NCI-H226 (cell line): ENCODE measurements at regions not wholly inside any gene's neighbourhood (a gene's known extent, or its start where the extent isn't known, plus 50 kb on each side); places are given as distances from the start of the nearest gene placed in this dataset.
"Not testable (repeated sequence)": the region's sequence is repeated elsewhere in the genome, so short reads cannot be mapped to it uniquely, and the experiment has no call there.

ENCODE experiments used
- DNase-seq: peaks from one replicate; pipeline ENCODE4 v3.0.0-alpha.2; 2015

DNA sequence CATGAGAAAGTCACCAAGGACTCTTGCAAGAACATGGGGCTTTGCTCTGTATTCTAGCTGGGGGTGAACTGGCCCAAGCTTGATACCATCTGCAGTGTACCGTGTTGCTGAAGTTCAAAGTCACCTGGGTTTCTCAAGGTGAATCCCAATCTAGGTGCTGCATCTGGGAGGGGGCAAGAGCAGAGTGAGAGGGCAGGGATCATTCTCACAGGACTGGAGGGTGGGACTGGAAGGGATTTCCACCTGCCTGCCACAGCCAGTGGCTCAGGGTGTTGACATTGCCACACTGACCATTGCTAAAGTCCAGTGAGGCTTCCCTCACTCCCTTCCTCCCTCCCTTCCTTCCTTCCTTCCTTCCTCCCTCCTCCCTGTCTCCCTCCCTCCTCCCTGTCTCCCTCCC, 98.7 kb downstream of the MYCN start:
- DNase-seq, result no peak

- no peak for DNase-seq
These were observed 98.3 kb downstream of the MYCN start for GRCh38 chr2:16038621-16039020.

DNA sequence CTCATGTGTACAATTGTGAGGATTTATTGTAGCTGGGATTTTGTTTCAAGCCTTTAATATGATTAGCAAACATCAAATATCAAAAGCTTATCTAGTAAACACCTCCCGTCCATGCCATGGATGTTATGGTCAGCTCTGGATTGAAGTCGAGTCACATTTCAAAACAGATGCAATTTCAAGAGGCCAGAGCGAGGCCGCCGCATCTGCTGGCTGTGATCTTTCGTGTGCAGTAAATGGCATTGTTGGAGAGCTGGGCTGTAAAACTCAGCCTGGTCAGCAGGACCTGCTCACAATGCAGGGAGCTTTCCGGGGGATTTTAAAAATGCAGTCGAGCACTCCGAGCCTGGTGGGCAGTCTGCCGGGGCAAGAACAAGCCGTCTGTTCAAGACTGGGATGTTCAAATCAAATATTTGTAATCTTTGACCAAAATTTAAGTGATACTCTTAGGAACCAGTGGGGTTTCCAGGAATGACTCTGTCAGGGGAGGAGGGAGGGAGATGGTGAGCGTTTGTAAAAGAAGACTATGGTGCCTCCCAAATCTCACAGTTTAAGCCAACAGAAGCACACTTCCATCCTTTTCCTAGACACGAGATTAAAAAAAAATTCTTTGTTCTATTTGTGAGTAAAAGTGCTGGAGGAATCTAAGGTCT, 97.6 kb downstream of the MYCN start:
- DNase-seq, result no peak

DNA sequence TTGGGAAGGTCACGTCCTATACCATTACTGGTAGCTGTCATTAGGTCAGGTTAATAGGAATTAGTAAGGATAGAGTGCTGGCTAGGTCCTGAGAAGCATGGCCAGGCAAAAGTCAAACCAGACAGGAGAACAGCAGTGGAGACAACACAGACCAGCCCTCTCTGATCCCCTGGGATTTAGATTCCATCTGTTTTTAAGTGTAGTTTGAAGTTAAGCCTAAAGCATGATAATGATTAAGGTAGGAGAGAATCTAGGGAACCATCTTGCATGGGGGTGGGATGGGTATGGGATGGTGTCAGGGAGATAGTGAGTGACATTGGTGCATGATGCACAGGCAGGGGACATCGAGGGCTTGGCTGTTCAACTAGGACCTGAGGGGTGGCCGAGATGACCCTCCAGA, 96.6 kb downstream of the MYCN start:
- no peak for DNase-seq

GRCh38 chr2:16035747-16036745, 95.7 kb downstream of the MYCN start:
- no peak for DNase-seq

DNA sequence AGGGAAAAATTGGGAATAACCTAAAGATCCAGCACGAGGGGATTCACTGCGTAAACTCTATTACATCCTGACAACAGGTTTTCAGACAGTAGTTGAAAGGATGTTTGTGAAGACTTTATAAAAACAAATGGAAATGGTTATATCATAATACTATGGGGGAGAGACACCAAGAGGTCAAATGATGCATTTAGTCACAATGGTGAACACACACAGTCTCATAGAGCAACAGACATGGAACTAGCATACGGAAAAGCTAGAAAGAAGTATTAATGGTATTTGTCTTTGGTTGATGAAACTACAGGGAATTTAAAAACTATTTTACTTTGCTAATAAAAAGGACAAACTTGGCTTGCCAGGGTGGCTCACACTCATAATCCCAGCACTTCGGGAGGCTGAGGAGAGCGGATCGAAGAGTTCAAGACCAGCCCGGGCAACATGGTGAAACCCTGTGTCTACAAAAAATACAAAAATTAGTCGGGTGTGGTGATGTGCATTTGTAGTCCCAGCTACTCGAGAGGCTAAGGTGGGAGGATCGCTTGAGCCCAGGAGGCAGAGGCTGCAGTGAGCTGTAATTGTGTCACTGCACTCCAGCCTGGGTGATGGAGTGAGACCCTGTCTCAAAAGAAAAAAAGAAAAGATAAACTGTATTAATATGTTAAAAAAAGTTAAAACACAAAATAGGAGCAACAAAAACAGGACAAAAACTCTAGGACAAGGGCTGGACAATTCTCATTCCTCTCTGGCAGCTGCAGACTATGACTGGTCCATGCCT, 94.8 kb downstream of the MYCN start:
- no peak for DNase-seq

DNA sequence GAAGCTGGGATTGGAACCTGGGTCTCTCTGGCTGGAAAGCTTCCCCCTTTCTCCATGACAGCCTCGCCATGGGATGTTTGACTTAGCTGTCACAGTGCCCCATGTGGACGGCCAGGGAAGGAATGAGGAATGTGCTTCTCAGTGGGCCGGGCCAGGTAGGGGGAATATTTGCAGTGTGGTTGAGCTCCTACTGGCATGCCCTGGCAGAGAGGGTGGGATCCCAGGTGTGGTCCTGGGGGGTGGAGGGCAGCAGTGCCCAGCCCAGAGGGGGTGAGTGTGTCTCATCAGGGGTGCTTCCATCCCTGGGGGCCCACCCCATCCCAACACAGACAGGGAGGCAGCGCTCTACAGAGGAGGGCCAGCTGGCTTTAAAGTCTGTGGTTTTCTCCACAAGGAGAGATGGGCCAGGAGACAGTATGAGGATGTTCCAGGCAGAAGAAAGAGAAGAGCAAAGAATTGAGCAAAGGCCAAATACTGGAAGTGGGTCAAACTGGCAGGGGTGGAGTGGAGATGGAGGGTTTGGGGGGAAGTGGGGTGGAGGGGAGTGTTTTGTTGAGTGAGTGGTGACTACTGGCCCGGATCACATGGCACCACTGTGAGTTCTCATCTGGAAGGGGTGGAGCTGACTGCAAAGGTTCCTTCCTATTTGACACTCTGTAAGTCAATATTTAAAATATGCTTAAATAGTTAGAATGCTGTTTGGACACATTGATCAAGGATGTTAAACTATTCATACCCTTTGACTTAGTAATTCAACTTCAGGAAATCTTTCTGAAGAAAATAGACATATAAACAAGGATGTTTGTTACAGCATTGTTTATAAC, 94.0 kb downstream of the MYCN start:
- no peak for DNase-seq

- DNase-seq, result no peak
These were observed 92.6 kb downstream of the MYCN start for GRCh38 chr2:16033032-16033293.

DNA sequence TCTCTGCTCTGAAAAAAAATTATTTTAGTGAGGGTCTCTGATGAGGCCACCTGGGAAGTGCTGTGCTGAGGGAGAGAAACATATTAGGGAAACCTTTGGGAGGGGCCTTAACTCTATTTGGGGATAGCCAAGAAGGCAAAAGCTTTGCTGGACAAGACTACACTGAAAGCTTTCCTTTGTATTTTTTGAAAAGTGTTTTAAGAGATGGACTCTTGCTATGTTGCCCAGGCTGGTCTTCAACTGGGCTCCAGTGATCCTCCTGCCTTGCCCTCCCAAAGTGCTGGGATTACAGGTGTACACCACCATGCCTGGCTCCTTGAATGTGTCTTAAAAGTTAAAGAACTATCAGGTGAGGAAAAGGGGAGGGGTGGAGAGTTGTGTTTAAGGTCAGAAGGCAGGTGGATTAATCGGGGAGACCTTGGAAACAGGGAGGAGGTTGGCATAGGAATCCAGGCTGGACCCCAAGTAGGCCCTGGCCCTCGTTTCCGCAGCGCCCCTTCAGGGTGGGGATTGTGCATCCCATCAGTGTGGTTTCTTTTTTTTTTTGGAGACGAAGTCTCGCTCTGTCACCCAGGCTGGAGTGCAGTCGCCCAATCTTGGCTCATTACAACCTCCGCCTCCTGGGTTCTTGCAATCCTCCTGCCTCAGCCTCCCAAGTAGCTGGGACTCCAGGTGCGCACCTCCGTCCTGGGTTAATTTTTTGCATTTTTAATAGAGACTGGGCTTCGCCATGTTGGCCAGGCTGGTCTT, 92.1 kb downstream of the MYCN start:
- no peak for DNase-seq

DNA sequence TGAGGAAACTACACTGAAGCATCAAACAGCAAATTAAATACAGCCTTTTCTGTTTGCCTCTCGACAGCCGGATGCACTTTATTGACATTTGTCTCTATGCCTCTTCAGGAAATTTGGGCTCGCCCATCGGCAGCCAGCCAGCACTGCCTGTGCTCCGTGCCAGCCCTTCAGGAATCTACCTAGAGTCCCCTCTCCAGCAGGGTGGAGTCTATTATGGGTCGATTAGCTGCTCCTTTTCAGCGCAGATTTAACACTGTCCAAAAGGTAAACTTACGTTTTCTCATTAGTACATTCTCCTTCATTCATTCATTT, 91.5 kb downstream of the MYCN start:
- DNase-seq, result no peak

DNA sequence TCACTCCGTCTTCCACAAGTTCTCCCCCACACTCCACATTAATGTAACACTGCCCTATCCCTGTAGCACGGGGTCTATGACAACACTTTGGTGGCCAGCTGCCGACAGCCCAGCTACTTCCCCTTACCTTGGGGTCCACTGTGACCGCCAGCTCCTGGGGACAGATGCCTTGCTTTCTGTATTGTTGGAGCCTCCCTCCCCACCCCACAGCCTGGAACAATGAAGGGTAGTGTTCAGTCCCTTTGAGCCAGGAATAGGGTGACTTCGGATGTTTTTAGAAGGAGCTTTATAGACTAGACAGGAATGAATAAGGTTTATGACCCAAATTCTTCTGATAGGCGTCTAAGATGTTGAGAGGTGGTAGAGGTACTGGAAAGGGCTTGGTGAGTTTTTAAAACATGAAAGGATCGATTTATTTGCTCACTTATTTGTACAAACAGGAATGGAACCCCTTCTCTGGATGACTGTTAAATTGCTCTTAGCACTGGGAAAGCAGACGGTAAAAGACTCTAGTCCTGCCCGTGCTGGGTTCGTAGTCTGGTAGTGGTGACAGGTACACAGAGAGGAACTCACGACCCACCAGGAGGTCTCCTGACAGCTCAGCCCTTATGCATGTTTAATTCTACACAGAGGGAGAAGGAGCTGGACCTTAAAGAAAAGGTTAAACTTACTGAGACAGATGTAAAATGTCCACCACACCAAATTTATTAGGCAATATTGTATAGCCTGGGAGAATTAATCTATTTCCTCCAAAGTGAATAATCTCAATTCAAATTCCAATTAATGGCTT, 90.9 kb downstream of the MYCN start:
- DNase-seq, result no peak

DNA sequence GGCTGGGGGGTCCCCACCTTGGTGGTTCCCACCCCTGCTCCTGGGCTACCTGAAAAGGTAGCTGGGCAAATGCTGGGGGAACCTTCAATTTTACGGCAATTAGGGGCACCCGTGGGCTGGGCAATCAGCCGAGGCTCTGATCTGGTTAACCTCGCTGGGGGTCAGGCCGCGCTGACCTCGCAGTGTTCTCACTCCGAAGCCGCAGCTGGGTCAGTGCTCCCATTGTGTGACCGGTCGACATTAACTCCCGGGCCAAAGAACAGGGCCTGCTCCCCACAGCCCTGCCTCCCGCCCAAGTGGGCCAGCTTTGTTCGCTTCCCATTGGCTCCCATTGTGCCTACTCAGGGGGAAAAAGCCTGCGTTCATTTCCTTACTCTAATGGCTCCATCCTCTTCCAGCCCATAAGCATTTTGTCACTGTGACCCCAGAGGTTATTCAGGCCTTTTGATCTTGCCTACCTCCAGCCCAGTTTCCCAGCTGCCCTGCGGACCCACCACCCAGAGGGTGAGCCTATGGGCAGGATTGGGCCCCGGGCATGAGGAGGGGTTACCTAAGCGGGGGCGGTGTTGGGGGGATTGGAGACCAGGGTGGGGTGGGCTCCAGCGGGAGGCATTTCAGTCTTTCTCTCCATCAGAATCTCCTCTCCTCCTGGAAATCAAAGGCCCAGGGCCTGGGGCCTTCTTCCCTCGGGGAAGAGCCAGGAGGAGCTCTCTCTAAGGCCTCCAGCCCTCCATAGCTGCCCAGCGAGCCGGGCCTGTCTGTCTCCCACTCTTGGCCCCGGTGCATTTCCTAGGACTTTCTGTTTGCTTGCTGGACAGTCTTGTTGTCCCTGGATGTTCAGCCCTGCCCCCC, 90.1 kb downstream of the MYCN start:
- no peak for DNase-seq

DNA sequence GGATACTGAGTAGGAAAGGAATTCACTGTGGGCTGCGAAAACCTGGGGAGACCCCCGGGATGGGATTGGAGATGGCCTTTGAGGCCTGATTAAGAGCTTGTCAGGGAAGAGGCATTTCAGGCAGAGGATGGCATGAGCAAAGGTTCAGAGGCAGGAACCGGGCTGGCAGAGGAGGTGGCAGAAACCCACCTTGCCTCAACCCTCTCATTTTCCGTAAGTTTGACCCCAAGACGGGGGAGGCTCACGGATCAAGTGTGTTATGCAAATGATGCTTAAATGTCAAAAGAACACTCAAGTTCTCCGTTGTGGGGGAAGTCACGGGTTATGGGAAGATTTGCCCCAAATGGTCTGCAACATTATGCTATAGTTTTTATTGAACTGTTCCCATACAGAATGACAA, 88.3 kb downstream of the MYCN start:
- no peak for DNase-seq

DNA sequence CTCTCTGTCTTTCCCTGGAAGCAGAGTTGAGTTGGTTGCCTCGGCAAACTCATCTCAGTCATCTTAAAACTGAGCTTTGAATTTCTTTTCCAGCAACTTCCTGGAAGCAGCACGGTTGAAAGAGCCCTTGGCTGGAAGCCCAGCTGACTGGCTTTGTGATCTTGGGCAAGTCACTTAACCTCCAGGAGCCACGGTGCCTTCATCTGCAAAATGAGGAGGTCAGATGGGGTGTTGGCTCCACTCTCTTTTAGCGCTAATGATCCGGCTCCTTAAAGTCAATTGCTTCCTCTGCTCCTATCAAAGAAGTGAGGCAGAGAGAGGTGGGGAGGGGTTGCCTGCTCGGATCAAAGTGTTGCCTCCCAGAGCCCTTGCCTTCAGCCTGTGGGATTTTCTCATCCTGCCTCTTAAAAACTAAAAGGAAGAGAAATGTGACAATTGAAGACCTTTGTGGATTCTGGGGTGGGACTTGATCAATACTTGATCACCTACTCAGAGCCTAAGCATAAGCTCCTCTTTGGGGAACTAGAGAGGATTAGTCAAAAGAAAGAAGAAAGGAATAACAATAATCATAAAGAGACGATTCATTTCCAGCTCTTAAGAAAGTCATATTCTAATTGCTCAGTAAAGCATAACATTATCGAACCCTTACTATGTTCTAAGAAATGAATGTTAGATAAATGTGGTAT, 86.6 kb downstream of the MYCN start:
- DNase-seq, result no peak

DNA sequence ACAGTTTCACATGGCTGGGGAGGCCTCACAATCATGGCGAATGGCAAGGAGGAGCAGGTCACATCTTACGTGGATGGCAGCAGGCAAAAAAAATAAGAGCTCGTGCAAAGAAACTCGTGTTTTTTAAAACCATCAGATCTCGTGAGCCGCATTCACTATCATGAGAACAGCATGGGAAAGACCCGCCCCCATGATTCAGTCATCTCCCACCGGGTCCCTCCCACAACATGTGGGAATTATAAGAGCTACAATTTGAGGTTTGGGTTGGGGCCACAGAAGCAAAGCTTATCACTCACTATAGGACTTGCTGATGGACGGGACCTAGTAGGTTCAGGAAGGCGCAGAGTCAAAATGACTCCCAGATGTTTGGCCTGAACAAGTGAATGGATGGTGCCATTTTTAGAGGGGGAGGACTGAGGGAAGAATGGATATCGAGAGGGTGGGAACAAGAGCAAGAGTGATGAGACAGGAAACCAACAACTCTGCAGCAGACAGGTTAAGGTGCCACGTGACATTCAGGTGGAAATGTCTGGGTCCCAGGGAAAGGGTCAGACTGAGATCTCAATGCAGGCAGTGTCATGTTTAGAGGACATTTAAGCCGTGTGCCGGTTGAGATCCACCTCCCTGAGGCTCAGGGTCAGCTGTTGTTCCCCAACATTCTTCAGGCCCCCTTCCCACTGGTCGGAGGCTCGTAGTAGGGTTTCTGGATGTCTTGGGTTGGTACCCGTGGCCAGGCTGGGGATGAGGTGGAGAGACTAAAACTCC, 85.7 kb downstream of the MYCN start:
- DNase-seq, result no peak

GRCh38 chr2:16025211-16025875, 85.0 kb downstream of the MYCN start:
- DNase-seq, result no peak

DNA sequence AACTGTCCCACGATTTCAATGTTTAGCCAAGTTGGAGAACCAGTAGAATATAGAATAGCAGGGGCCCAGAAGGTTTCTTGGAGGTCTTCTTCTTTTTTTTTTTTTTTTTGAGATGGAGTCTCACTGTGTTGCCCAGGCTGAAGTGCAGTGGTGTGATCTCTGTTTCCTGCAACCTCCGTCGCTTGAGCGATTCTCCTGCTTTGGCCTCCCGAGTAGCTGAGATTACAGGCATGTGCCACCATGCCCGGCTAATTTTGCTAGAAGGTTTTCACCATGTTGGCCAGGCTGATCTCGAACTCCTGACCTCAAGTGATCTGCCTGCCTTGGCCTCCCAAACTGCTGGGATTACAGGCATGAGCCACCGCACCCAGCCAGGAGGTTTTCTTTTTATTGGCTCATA, 84.3 kb downstream of the MYCN start:
- DNase-seq, result not testable (repeated sequence)
